ENCODE measurements at regions not wholly inside any gene's neighbourhood (a gene's known extent, or its start where the extent isn't known, plus 50 kb on each side); places are given as distances from the start of the nearest gene placed in this dataset.

DNA sequence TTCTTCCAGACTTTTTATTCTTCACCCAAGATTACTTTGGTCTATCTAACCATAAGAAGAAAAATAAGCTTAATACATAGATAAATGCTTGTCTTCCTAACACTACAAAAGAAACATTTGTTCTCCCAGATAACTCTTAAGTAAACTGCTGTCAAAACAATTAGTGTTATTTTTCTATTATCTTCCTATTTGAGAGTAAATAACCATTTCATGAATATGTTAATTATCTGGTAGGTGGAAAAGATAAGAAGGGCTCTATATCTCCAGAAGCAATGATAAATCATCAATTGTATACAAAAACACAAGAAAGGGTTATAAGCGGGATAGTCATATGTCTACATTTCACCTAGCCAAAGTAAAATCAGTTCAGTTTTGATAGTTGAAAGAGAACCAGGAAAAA, 180.4 kb downstream of the ZIC3 start (continued):
- TF ChIP-seq CERS6 (CRISPR knock-in tag; IDR thresholded peaks at IDR 0.05) (no peak), REST (IDR thresholded peaks at IDR 0.05; ENCODE audit: borderline replicate concordance in 1 of 2, low read depth in 1 of 2, low read length in 2 of 2) (no peak), YEATS2 (CRISPR knock-in tag; IDR thresholded peaks at IDR 0.05; ENCODE audit: borderline replicate concordance) (no peak), FOXP4 (CRISPR knock-in tag; IDR thresholded peaks at IDR 0.05) (no peak), HCFC1 (IDR thresholded peaks at IDR 0.05; ENCODE audit: low read depth, low read length) (no peak), ZNF24 (IDR thresholded peaks at IDR 0.05) (no peak), TERF1 (CRISPR knock-in tag; IDR thresholded peaks at IDR 0.05) (no peak), EP300 (IDR thresholded peaks at IDR 0.05; ENCODE audit: low read depth in 2 of 2, low read length in 2 of 2) (no peak), EP300 (CRISPR knock-in tag; IDR thresholded peaks at IDR 0.05; ENCODE audit: borderline replicate concordance) (no peak)
